GM19468 (cell line): ENCODE measurements at regions not wholly inside any gene's neighbourhood (a gene's known extent, or its start where the extent isn't known, plus 50 kb on each side); places are given as distances from the start of the nearest gene placed in this dataset.

Experiments
- ATAC-seq: cut with Tn5 transposase; IDR thresholded peaks from one replicate; pipeline ENCODE4 v1.9.1; 2021; ENCODE audit warnings: mild to moderate bottlenecking, moderate library complexity, moderate number of reproducible peaks; ENCODE audit not compliant: unreplicated experiment; ENCODE audit errors: extremely low read depth

GRCh38 chr2:576292-576691 lies 100.9 kb downstream of the TMEM18 start:
- ATAC-seq, result no peak

GRCh38 chr2:575727-576236 lies 101.4 kb downstream of the TMEM18 start:
- no peak for ATAC-seq

- no peak for ATAC-seq
Observed at GRCh38 chr2:575030-575726, 102.0 kb downstream of the TMEM18 start.

- no peak for ATAC-seq
Observed at GRCh38 chr2:573805-574392, 103.3 kb downstream of the TMEM18 start.

GRCh38 chr2:573025-573424 lies 104.2 kb downstream of the TMEM18 start:
- ATAC-seq, result no peak

- no peak for ATAC-seq
Observed at GRCh38 chr2:569681-570080, 107.5 kb downstream of the TMEM18 start.

GRCh38 chr2:568639-569235 lies 108.5 kb downstream of the TMEM18 start:
- ATAC-seq, result no peak

GRCh38 chr2:567865-568638 lies 109.2 kb downstream of the TMEM18 start:
- ATAC-seq, result no peak

- no peak for ATAC-seq
Observed at GRCh38 chr2:567496-567864, 109.7 kb downstream of the TMEM18 start.

GRCh38 chr2:566379-567313 lies 110.6 kb downstream of the TMEM18 start:
- ATAC-seq, result no peak

- ATAC-seq, result no peak
Observed at GRCh38 chr2:564471-565181, 112.6 kb downstream of the TMEM18 start.

- no peak for ATAC-seq
Observed at GRCh38 chr2:563512-563911, 113.7 kb downstream of the TMEM18 start.

GRCh38 chr2:562391-563364 lies 114.5 kb downstream of the TMEM18 start:
- ATAC-seq, result no peak

- no peak for ATAC-seq
Observed at GRCh38 chr2:558879-559278, 118.3 kb downstream of the TMEM18 start.

- ATAC-seq, result no peak
Observed at GRCh38 chr2:558302-558642, 118.9 kb downstream of the TMEM18 start.

GRCh38 chr2:557635-558301 lies 119.4 kb downstream of the TMEM18 start:
- no peak for ATAC-seq

GRCh38 chr2:556485-556884 lies 120.7 kb downstream of the TMEM18 start:
- no peak for ATAC-seq
